ENCODE measurements at regions not wholly inside any gene's neighbourhood (a gene's known extent, or its start where the extent isn't known, plus 50 kb on each side); places are given as distances from the start of the nearest gene placed in this dataset.
A peak's percentile ranks its signal among the peaks of the same experiment; 100 is the strongest.

- peak in 2 of 6 experiments; percentile 1 to 14 for DNase-seq
Measured at GRCh38 chr3:41118461-41119390, 80.6 kb upstream of the CTNNB1 start.

- no peak for DNase-seq
Measured at GRCh38 chr3:41120460-41120859, 78.8 kb upstream of the CTNNB1 start.

DNA sequence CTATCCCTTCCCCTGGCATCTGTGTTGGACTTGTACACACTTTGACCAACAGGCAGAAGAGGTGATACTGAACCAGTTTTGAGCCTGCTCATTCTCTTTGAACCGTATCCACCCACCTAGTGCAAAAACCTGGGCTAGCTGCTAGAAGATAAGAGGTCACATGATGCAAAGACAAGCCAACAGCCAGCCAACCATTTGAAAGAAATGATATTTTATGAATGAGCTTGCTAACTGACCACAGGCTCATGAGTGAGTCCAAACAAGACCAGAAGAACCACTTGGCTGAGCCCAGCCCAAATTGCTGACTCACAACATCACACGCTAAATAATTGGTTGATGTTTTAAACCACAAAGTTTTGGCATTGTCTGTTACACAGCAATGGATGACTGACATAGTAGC, 74.0 kb upstream of the CTNNB1 start:
- DNase-seq: no peak

- DNase-seq: no peak
Measured at GRCh38 chr3:41126472-41126871, 72.8 kb upstream of the CTNNB1 start.

- DNase-seq: no peak
Measured at GRCh38 chr3:41126961-41127360, 72.3 kb upstream of the CTNNB1 start.

- DNase-seq: no peak
Measured at GRCh38 chr3:41127414-41127813, 71.9 kb upstream of the CTNNB1 start.

GRCh38 chr3:41129731-41130130, 69.6 kb upstream of the CTNNB1 start:
- no peak for DNase-seq

DNA sequence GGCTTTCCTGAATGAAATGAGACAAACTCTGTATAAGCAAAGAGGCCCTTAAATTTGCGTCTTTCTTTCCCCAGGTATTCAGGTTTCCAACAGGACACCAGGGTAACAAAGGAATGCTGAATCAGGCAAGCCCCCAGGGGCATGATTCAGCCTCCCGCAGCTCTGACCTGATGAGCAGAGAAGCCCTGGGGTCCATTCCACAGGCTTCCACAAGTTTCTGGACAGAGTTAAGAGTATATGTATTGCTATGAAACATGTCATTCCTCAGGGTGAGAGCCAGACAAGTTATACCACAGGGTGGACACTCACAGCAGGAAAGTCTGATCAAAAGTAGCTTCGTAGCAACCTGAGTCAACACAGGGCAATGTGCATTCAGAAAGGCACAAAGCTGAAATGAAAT, 68.1 kb upstream of the CTNNB1 start:
- DNase-seq: no peak

- DNase-seq: no peak
Measured at GRCh38 chr3:41137686-41138111, 61.6 kb upstream of the CTNNB1 start.

GRCh38 chr3:41138146-41138545, 61.2 kb upstream of the CTNNB1 start:
- no peak for DNase-seq

GRCh38 chr3:41138601-41139000, 60.7 kb upstream of the CTNNB1 start:
- DNase-seq: no peak

- DNase-seq: no peak
Measured at GRCh38 chr3:41140242-41140641, 59.1 kb upstream of the CTNNB1 start.

DNA sequence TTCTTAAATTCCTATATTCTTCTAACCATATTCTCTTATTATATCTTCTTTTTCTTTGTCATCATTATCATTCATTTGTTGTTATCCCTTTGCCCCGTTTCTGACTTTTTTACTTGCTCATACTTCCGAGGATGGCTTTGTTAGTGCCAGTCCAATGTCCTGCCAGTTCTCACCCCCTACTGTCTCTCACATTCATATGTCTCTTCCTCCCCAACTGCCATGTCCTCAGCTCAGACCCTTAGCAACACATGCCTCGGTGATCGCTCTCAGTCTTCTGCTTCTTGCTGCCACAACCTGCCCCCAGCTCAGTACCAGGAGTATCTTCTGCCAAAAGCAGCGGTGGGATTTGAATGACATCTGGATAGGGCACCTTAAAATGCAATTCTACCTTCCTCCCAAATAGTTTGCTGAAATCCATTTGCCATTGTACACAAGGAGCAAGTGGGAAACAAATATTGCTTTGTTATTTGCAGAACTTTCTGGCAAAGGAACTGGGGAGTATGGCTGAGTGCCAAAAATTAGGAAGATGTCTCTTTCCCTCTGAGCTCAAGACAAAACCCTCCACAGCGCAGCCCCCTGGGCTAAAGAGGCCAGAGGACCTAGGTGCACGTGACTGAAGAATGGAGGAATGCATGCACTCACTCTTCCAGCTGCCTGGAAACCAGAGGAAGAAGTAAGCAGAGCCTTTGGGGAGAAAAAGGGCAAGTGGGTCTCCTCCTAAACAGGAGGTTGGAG, 57.7 kb upstream of the CTNNB1 start:
- no peak for DNase-seq

DNA sequence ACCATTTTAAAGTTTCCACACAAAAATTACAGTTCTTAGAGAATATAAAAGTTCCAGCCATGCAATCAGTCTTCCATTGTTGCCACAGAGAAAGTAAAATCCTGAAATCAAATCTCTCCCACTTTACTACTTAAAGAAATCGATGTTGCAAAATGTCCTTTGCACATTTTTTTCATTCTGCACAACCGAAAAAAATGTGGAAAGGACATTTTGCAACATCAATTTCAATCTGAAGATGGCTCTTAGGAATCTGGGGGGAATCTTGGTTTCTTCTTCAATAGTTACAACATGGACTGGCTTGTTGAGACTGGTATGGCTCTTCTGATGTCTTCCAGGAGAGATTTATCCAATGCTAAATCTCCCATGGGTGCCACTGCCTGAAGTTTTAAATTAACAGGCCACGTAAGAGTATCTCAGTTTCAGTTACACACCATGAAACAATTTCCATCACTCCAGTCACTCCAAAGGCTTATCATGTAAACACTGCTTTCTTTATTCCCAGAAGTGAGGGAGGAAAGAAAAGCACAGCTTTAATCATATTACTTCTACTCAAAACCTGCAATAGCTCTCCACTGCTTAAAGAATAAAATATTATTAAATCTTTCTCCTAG, 55.8 kb upstream of the CTNNB1 start:
- no peak for DNase-seq

DNA sequence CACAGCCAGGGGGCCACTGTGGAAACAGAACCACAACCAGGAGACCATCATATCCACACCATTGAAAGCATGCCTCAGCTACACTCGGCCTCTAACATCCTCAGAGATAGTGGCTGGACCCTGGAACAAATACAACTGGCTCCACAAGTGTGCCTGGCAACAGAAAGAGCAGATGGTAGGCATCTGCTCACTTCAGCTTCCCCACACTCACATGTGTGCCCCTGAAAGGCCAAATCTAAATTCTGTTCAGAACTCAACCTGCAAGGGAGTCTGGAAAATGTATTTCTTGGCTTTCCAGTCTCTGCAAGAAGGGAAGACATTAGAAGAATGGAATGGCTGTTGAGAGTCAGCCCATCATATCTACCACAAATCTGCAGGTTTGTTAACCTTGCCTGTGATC, 54.7 kb upstream of the CTNNB1 start:
- no peak for DNase-seq

DNA sequence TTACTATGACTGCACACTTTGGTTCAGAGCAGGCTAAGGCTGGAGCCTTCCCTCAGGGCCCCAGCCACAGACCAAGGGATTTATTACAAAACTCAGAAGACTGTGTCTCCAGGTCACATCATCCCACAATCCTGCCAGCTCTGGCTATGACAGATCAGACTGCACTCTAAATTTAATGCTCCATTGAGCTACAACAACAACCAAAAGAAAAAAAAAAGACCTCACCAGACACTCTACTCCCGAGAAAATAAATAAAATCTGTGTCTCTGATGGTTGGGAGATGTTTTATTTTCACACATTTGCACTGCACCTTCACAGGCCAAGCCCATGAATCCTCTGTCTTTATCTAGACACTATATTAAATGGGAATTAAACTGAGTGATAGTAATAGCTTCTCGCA, 50.8 kb upstream of the CTNNB1 start:
- no peak for DNase-seq

DNA sequence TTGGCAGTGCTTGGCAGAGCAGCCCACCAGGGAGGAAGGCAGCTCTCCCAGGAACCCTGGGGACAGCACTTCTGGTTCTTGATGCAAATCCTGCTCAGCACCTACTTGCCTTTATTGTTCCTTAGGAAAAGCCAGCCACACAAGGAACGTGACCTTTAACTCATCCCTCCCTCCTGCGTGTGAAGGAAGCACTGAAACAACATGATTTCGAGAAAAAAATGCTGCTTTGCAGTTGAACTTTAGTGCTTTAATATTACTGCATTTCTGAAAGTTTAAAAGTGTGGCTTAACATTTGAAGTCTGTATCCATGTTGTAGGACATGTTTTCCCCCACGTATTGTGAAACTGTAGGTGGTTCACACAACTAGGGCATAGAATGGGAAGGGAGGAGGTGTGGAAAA, 50.4 kb upstream of the CTNNB1 start:
- no peak for DNase-seq

Measured in stimulated activated naive CD4-positive, alpha-beta T cell (primary cell).